NCI-H2227 (cell line): ENCODE measurements at regions not wholly inside any gene's neighbourhood (a gene's known extent, or its start where the extent isn't known, plus 50 kb on each side); places are given as distances from the start of the nearest gene placed in this dataset.
"Not testable (repeated sequence)": the region's sequence is repeated elsewhere in the genome, so short reads cannot be mapped to it uniquely, and the experiment has no call there.

Experiments
- DNase-seq: peaks from one replicate; lab custom pipeline; 2025; ENCODE audit not compliant: unreplicated experiment; lab: John Stamatoyannopoulos, UW

DNA sequence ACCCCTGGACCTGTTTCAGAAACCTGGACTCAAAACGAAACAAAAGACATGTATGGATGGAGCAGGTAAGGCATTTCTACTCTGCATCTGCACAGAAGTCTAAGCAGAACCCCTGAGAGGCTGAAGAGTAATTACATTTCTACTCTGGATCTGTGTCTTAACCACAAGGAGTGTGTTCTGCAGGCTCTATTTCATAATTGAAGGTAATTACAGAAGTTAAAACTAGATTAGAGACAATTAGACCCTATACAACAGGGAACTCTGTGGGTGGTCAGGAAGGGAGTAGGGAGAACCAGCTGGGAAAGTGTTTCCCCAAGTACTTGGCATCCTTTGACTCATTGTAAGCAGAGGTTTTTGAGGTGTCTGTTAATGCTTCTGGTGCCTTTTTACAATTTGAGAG is 69.8 kb downstream of the IGSF1 start:
- no peak for DNase-seq

- DNase-seq: no peak
These were observed 71.1 kb downstream of the IGSF1 start for GRCh38 chrX:131217989-131218388.

- no peak for DNase-seq
These were observed 72.3 kb downstream of the IGSF1 start for GRCh38 chrX:131216828-131217227.

- no peak for DNase-seq
These were observed 75.7 kb downstream of the IGSF1 start for GRCh38 chrX:131213400-131213799.

- DNase-seq: no peak
These were observed 86.3 kb downstream of the IGSF1 start for GRCh38 chrX:131202766-131203165.

GRCh38 chrX:131201986-131202385 is 87.1 kb downstream of the IGSF1 start:
- no peak for DNase-seq

DNA sequence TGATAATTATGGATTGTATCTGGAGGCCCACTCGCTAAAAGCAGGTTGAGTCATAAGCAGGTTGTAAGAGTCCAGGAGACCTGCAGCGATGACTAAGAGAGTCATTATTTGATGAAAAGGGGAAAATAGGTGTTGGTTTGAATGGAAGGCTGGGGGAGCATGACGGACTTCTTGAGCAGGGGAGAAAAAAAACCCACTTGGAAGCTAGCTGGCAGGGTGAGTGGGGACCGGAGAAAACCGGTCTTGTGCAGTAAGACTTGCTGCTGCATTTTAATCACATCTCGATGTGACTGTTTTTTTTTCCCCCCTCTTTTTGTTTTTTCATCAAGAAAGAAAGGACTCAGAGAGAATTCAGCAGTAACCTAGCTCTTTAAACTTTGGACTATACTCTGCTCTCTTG is 90.0 kb downstream of the IGSF1 start:
- peak; percentile 9 for DNase-seq

- DNase-seq: no peak
These were observed 101.9 kb downstream of the IGSF1 start for GRCh38 chrX:131187206-131187605.

- DNase-seq: no peak
These were observed 112.0 kb downstream of the ARHGAP36 start for GRCh38 chrX:131170148-131170547.

DNA sequence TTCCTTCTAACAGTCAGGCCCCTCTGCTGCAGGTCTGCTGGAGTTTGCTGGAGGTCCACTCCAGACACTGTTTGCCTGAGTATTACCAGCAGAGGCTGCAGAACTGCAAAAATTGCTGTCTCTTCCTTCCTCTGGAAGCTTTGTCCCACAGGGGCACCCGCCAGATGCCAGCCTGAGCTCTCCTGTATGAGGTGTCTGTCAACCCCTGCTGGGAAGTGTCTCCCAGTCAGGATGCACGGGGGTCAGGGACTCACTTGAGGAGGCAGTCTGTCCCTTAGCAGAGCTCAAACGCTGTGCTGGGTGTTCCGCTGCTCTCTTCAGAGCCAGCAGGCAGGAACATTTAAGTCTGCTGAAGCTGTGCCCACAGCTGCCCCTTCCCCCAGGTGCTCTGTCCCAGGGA is 105.5 kb downstream of the ARHGAP36 start:
- DNase-seq: not testable (repeated sequence)

- not testable (repeated sequence) for DNase-seq
These were observed 99.5 kb downstream of the ARHGAP36 start for GRCh38 chrX:131157656-131158055.

DNA sequence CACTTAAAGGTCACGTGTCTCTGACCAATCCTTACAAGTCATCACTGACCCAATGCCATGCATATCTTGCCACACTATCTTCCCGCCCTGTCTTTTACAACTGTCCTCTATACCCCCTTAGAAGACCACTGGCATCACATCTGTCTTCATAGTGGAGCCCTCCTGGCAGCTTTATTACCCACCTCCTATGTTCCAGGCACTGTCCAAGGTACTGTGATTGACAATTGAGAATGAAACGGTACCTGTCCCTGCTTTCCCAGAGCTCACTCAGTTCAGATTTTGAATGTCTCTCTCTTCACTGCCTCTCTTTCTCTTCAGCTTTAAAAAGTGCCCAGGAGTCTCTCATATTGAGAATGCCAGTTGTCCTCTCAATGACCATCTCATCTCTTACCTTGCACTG is 88.6 kb downstream of the ARHGAP36 start:
- DNase-seq: no peak
